Testis (tissue), 2 donors: ENCODE measurements at regions not wholly inside any gene's neighbourhood (a gene's known extent, or its start where the extent isn't known, plus 50 kb on each side); places are given as distances from the start of the nearest gene placed in this dataset.

ENCODE experiments used
- CTCF ChIP-seq, 3 experiments: fragments of 450-650 bp in 2 of 3; fragments of 200-600 bp in 1 of 3; sonication (generic) in 1 of 3; IDR thresholded peaks; one replicate each; pipeline ENCODE4 v1.5.1; 2016 to 2019; ENCODE audit warnings: antibody characterized with exemption in 3 of 3, mild to moderate bottlenecking in 2 of 3, moderate library complexity in 1 of 3
- POLR2A ChIP-seq: fragments of 450-650 bp; IDR thresholded peaks from one replicate; pipeline ENCODE4 v1.6.1; 2017; ENCODE audit warnings: antibody characterized with exemption, mild to moderate bottlenecking, moderate library complexity

GRCh38 chr12:58233886-58234285 is 292.5 kb downstream of the ATP23 start:
- TF ChIP-seq CTCF (IDR thresholded peaks at IDR 0.05) (no peak), POLR2A (no peak)
